WTC11 (cell line): ENCODE measurements at regions not wholly inside any gene's neighbourhood (a gene's known extent, or its start where the extent isn't known, plus 50 kb on each side); places are given as distances from the start of the nearest gene placed in this dataset.

Experiments used
- ATAC-seq: fragments of 200-7000 bp; cut with Tn5 transposase; 2 replicates; pipeline ENCODE4 v1.10.0; 2021; ENCODE audit warnings: mild to moderate bottlenecking, moderate library complexity
- CTCF ChIA-PET: fragments of 300-600 bp; sonication (Branson Sonifier 250); formaldehyde crosslinking; loops from one replicate; lab custom pipeline; 2021; ENCODE audit warnings: antibody characterized with exemption; lab: Charles Lee
- POLR2A ChIA-PET: fragments of 350-600 bp; sonication (Branson Sonifier 250); formaldehyde crosslinking; loops from one replicate; lab custom pipeline; 2021; ENCODE audit warnings: antibody characterized with exemption; lab: Charles Lee
- DNase-seq: peaks from one replicate; pipeline ENCODE4 v3.0.0; 2021; ENCODE audit warnings: low spot score
- H3K27ac Mint-ChIP-seq: 2 replicates; pipeline ENCODE4 v1.8.0; 2021; ENCODE audit warnings: mixed read lengths
- H3K27me3 Mint-ChIP-seq: 2 replicates; pipeline ENCODE4 v1.8.0; 2021; ENCODE audit warnings: low read depth, mild to moderate bottlenecking, moderate library complexity, mixed read lengths
- H3K36me3 Mint-ChIP-seq: 2 replicates; pipeline ENCODE4 v1.8.0; 2021; ENCODE audit warnings: mixed read lengths
- H3K4me1 Mint-ChIP-seq: 2 replicates; pipeline ENCODE4 v1.8.0; 2022; ENCODE audit warnings: mixed read lengths
- H3K4me3 Mint-ChIP-seq: 2 replicates; pipeline ENCODE4 v1.8.0; 2021; ENCODE audit warnings: mild to moderate bottlenecking, moderate library complexity, mixed read lengths
- H3K9me3 Mint-ChIP-seq: 2 replicates; pipeline ENCODE4 v1.8.0; 2021; ENCODE audit warnings: mixed read lengths
- ATF2 ChIP-seq: sonication (generic); formaldehyde crosslinking; IDR thresholded peaks from 2 replicates; pipeline ENCODE4 v1.8.1; 2022; ENCODE audit warnings: low read depth, missing genetic modification reagents, borderline replicate concordance
- CREM ChIP-seq: sonication (generic); formaldehyde crosslinking; IDR thresholded peaks from 2 replicates; pipeline ENCODE4 v1.8.1; 2022; ENCODE audit warnings: mild to moderate bottlenecking, missing genetic modification reagents, moderate library complexity
- FOXP4 ChIP-seq: sonication (generic); formaldehyde crosslinking; IDR thresholded peaks from 2 replicates; pipeline ENCODE4 v1.8.0; 2022; ENCODE audit warnings: mild to moderate bottlenecking, missing genetic modification reagents
- GABPB1 ChIP-seq: sonication (generic); formaldehyde crosslinking; IDR thresholded peaks from 2 replicates; pipeline ENCODE4 v1.8.1; 2023; ENCODE audit warnings: mild to moderate bottlenecking, missing genetic modification reagents
- GRHL2 ChIP-seq: fragments of 250-450 bp; sonication (Bioruptor Pico); IDR thresholded peaks from 2 replicates; pipeline ENCODE4 v1.8.0; 2022; ENCODE audit warnings: mild to moderate bottlenecking, moderate library complexity; ENCODE audit not compliant: insufficient replicate concordance, severe bottlenecking
- IRF2 ChIP-seq: sonication (generic); formaldehyde crosslinking; IDR thresholded peaks from 2 replicates; pipeline ENCODE4 v1.8.0; 2022; ENCODE audit warnings: low read depth, missing genetic modification reagents, borderline replicate concordance
- PRDM15 ChIP-seq: sonication (generic); formaldehyde crosslinking; IDR thresholded peaks from 2 replicates; pipeline ENCODE4 v1.8.0; 2022; ENCODE audit warnings: missing genetic modification reagents
- RELA ChIP-seq: sonication (generic); formaldehyde crosslinking; IDR thresholded peaks from 2 replicates; pipeline ENCODE4 v1.8.1; 2022; ENCODE audit warnings: missing genetic modification reagents, mild to moderate bottlenecking, borderline replicate concordance
- RORB ChIP-seq: fragments of 250-450 bp; sonication (Bioruptor Pico); IDR thresholded peaks from 2 replicates; pipeline ENCODE4 v1.9.0; 2021; ENCODE audit warnings: mild to moderate bottlenecking
- TCF7 ChIP-seq: sonication (generic); formaldehyde crosslinking; IDR thresholded peaks from 2 replicates; pipeline ENCODE4 v1.8.0; 2022; ENCODE audit warnings: mild to moderate bottlenecking, low read depth, missing genetic modification reagents, moderate library complexity
- ZNF219 ChIP-seq: sonication (generic); formaldehyde crosslinking; IDR thresholded peaks from 2 replicates; pipeline ENCODE4 v1.8.0; 2023; ENCODE audit warnings: missing genetic modification reagents, mild to moderate bottlenecking, borderline replicate concordance
- ZNF232 ChIP-seq: sonication (generic); formaldehyde crosslinking; IDR thresholded peaks from 2 replicates; pipeline ENCODE4 v1.8.0; 2022; ENCODE audit warnings: mild to moderate bottlenecking, missing genetic modification reagents
- ZNF263 ChIP-seq: sonication (generic); formaldehyde crosslinking; IDR thresholded peaks from 2 replicates; pipeline ENCODE4 v1.8.1; 2022; ENCODE audit warnings: low read depth, mild to moderate bottlenecking, moderate library complexity, missing genetic modification reagents
- ZNF317 ChIP-seq: sonication (generic); formaldehyde crosslinking; IDR thresholded peaks from 2 replicates; pipeline ENCODE4 v1.8.1; 2023; ENCODE audit warnings: low read depth, mild to moderate bottlenecking, moderate library complexity, missing genetic modification reagents, borderline replicate concordance
- ZNF671 ChIP-seq: fragments of 250-450 bp; sonication (Bioruptor Pico); IDR thresholded peaks from 2 replicates; pipeline ENCODE4 v1.8.0; 2021; ENCODE audit warnings: mild to moderate bottlenecking
- TF ChIP-seq, protein P1 (sequence below): sonication (generic); formaldehyde crosslinking; conservative IDR thresholded peaks from 2 replicates; pipeline ENCODE4 v1.8.1; 2022; ENCODE audit warnings: mild to moderate bottlenecking, missing genetic modification reagents
- TF ChIP-seq, protein P2 (sequence below): sonication (generic); formaldehyde crosslinking; IDR thresholded peaks from 2 replicates; pipeline ENCODE4 v1.8.1; 2022; ENCODE audit warnings: low read depth, mild to moderate bottlenecking, moderate library complexity, missing genetic modification reagents, borderline replicate concordance
- TF ChIP-seq, protein P3 (sequence below): sonication (generic); formaldehyde crosslinking; IDR thresholded peaks from 2 replicates; pipeline ENCODE4 v1.8.1; 2023; ENCODE audit warnings: mild to moderate bottlenecking, missing genetic modification reagents
- TF ChIP-seq, protein P4 (sequence below): sonication (generic); formaldehyde crosslinking; IDR thresholded peaks from 2 replicates; pipeline ENCODE4 v1.8.1; 2022; ENCODE audit warnings: missing genetic modification reagents, borderline replicate concordance
- TF ChIP-seq, protein P5 (sequence below): fragments of 250-450 bp; sonication (Bioruptor Pico); IDR thresholded peaks from 2 replicates; pipeline ENCODE4 v1.8.0; 2021; ENCODE audit warnings: mild to moderate bottlenecking

DNA sequence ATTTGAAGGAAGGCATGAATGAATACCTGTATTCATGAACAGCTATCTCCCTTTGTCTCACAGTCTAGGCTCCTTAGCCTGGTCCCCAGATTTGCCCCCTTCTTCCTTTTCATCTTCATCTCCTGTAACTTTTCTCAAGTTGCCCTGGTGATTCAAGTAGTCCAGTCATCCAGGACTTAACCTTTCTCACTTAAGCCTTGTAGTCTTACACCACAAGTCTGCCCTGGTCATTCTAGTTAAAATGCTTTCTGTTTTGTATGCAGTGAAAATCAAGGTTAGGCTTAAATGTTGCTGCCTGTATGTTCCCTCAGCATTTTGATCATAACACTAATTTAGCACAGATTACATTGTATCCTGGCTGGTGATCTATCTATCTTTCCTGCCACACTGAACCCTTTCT, 58.5 kb upstream of the SLC7A11 start:
- CTCF ChIA-PET: no interaction called here
- Mint-ChIP-seq H3K4me3 (no peak overlapping the region), H3K4me1 (no peaks in the 10 kb centered on the region), H3K27ac (no peak overlapping the region), H3K36me3 (no peaks in the 10 kb centered on the region), H3K27me3 (no peaks in the 10 kb centered on the region), H3K9me3 (peaks cover 6% of the 10 kb centered on the region; the same call in 1 of the 2 replicates)
- ATAC-seq: no peak
- TF ChIP-seq ATF2 (CRISPR knock-in tag) (no peak), FOXP4 (CRISPR knock-in tag) (no peak), IRF2 (CRISPR knock-in tag) (no peak), ZNF317 (CRISPR knock-in tag) (no peak), ZNF671 (no peak), GRHL2 (CRISPR knock-in tag) (no peak), PRDM15 (no peak), CREM (CRISPR knock-in tag) (no peak), TCF7 (CRISPR knock-in tag) (no peak), ZNF232 (CRISPR knock-in tag) (no peak), ZNF219 (CRISPR knock-in tag) (no peak), GABPB1 (CRISPR knock-in tag) (no peak), ZNF263 (CRISPR knock-in tag) (no peak), RELA (CRISPR knock-in tag) (no peak), RORB (CRISPR knock-in tag) (no peak)
- TF ChIP-seq, protein P1, sequence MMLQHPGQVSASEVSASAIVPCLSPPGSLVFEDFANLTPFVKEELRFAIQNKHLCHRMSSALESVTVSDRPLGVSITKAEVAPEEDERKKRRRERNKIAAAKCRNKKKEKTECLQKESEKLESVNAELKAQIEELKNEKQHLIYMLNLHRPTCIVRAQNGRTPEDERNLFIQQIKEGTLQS (CRISPR knock-in tag): no peak
- TF ChIP-seq, protein P2, sequence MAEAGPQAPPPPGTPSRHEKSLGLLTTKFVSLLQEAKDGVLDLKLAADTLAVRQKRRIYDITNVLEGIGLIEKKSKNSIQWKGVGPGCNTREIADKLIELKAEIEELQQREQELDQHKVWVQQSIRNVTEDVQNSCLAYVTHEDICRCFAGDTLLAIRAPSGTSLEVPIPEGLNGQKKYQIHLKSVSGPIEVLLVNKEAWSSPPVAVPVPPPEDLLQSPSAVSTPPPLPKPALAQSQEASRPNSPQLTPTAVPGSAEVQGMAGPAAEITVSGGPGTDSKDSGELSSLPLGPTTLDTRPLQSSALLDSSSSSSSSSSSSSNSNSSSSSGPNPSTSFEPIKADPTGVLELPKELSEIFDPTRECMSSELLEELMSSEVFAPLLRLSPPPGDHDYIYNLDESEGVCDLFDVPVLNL: no peak
- TF ChIP-seq, protein P3, sequence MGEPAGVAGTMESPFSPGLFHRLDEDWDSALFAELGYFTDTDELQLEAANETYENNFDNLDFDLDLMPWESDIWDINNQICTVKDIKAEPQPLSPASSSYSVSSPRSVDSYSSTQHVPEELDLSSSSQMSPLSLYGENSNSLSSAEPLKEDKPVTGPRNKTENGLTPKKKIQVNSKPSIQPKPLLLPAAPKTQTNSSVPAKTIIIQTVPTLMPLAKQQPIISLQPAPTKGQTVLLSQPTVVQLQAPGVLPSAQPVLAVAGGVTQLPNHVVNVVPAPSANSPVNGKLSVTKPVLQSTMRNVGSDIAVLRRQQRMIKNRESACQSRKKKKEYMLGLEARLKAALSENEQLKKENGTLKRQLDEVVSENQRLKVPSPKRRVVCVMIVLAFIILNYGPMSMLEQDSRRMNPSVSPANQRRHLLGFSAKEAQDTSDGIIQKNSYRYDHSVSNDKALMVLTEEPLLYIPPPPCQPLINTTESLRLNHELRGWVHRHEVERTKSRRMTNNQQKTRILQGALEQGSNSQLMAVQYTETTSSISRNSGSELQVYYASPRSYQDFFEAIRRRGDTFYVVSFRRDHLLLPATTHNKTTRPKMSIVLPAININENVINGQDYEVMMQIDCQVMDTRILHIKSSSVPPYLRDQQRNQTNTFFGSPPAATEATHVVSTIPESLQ (CRISPR knock-in tag): no peak
- TF ChIP-seq, protein P4, sequence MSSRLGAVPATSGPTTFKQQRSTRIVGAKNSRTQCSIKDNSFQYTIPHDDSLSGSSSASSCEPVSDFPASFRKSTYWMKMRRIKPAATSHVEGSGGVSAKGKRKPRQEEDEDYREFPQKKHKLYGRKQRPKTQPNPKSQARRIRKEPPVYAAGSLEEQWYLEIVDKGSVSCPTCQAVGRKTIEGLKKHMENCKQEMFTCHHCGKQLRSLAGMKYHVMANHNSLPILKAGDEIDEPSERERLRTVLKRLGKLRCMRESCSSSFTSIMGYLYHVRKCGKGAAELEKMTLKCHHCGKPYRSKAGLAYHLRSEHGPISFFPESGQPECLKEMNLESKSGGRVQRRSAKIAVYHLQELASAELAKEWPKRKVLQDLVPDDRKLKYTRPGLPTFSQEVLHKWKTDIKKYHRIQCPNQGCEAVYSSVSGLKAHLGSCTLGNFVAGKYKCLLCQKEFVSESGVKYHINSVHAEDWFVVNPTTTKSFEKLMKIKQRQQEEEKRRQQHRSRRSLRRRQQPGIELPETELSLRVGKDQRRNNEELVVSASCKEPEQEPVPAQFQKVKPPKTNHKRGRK (CRISPR knock-in tag): no peak
- TF ChIP-seq, protein P5, sequence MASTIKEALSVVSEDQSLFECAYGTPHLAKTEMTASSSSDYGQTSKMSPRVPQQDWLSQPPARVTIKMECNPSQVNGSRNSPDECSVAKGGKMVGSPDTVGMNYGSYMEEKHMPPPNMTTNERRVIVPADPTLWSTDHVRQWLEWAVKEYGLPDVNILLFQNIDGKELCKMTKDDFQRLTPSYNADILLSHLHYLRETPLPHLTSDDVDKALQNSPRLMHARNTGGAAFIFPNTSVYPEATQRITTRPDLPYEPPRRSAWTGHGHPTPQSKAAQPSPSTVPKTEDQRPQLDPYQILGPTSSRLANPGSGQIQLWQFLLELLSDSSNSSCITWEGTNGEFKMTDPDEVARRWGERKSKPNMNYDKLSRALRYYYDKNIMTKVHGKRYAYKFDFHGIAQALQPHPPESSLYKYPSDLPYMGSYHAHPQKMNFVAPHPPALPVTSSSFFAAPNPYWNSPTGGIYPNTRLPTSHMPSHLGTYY: no peak
- DNase-seq: no peak
- POLR2A ChIA-PET: no interaction called here
